Common myeloid progenitor, CD34-positive (primary cell): ENCODE measurements at regions not wholly inside any gene's neighbourhood (a gene's known extent, or its start where the extent isn't known, plus 50 kb on each side); places are given as distances from the start of the nearest gene placed in this dataset.

Source experiments
- CTCF ChIA-PET: fragments of 350-600 bp; sonication (Branson Sonifier 250); formaldehyde crosslinking; loops from one replicate; lab custom pipeline; 2021; ENCODE audit warnings: antibody characterized with exemption; lab: Charles Lee
- POLR2A ChIA-PET: fragments of 350-600 bp; sonication (Branson Sonifier 250); formaldehyde crosslinking; loops from one replicate; lab custom pipeline; 2021; ENCODE audit warnings: antibody characterized with exemption; lab: Charles Lee
- DNase-seq, 3 donors: peaks; one replicate each; pipeline versions ENCODE4 v3.0.0 to v3.0.0-alpha.2; 2013
- H3K27ac ChIP-seq, 2 experiments: 1 replicate in 1 of 2; 2 replicates in 1 of 2; pipeline ENCODE4 v1.7.0; 2013; ENCODE audit warnings: inconsistent platforms in 2 of 2, low read length in 2 of 2, mild to moderate bottlenecking in 2 of 2, low read depth in 1 of 2, moderate library complexity in 1 of 2; ENCODE audit not compliant: severe bottlenecking in 2 of 2, insufficient read depth in 1 of 2, poor library complexity in 1 of 2
- H3K27me3 ChIP-seq, 5 experiments: replicated peaks in 2 of 5; 1 replicate in 3 of 5; 2 replicates in 2 of 5; pipeline versions ENCODE4 v1.6.1 to v1.7.0; 2013; ENCODE audit warnings: low read length in 4 of 5, mild to moderate bottlenecking in 2 of 5, moderate library complexity in 2 of 5, inconsistent platforms in 1 of 5; ENCODE audit not compliant: insufficient read depth in 5 of 5, control insufficient read depth in 4 of 5
- H3K36me3 ChIP-seq, 4 experiments: 1 replicate in 2 of 4; 2 replicates in 2 of 4; pipeline versions ENCODE4 v1.6.1 to v1.7.0; 2013; ENCODE audit warnings: low read length in 3 of 4, control low read depth in 1 of 4, mild to moderate bottlenecking in 1 of 4; ENCODE audit not compliant: control insufficient read depth in 4 of 4, insufficient read depth in 4 of 4
- H3K4me1 ChIP-seq, 4 experiments: 1 replicate in 3 of 4; 2 replicates in 1 of 4; pipeline versions ENCODE4 v1.6.1 to v1.7.1; 2013; ENCODE audit warnings: low read length in 3 of 4, mild to moderate bottlenecking in 3 of 4, control low read depth in 1 of 4, inconsistent platforms in 1 of 4, moderate library complexity in 1 of 4; ENCODE audit not compliant: control insufficient read depth in 4 of 4, insufficient read depth in 4 of 4; ENCODE audit errors: control extremely low read depth in 1 of 4
- H3K4me3 ChIP-seq, 7 experiments: 1 replicate in 4 of 7; 2 replicates in 3 of 7; pipeline versions ENCODE4 v1.5.1 to v1.7.0; 2013; ENCODE audit warnings: mild to moderate bottlenecking in 7 of 7, low read length in 6 of 7, moderate library complexity in 6 of 7, inconsistent platforms in 2 of 7, low read depth in 2 of 7, control low read depth in 1 of 7; ENCODE audit not compliant: insufficient read depth in 4 of 7, control insufficient read depth in 1 of 7; ENCODE audit errors: extremely low read depth in 1 of 7
- H3K9me3 ChIP-seq, 5 experiments: 1 replicate in 4 of 5; 2 replicates in 1 of 5; pipeline versions ENCODE4 v1.6.1 to v1.7.1; 2013; ENCODE audit warnings: low read length in 4 of 5, mild to moderate bottlenecking in 2 of 5, inconsistent platforms in 1 of 5, low read depth in 1 of 5, moderate library complexity in 1 of 5; ENCODE audit not compliant: control insufficient read depth in 4 of 5, insufficient read depth in 2 of 5; ENCODE audit errors: control extremely low read depth in 1 of 5
- WGBS: methylation state at CpG from one replicate; pipeline ENCODE4 v1.1.5; 2013; ENCODE audit not compliant: insufficient coverage; 5-methylcytosine and 5-hydroxymethylcytosine counted together

DNA sequence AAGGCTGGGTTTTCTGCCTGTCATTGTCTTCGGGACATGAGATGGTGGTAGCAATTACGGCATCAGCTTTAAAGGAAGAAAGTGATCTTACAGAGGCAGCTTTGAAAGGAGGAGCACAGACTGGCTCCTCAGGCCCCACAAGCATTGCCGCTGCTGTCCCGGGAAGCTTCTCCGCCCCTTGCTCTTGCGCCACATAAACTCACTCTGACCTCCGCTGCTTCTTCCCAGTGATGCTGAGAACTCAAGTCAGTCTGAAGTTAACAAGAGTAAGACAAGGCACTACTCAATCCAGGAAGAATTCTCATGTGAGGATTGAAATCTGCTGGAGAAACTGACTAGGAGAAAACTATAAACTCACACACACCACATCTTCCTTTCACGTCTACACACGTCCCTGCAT lies 112.4 kb upstream of the RIOK3 start:
- peaks cover 0 to 5% (median 1%) of the 10 kb centered on the region in 4 experiments for H3K36me3 ChIP-seq
- no peaks in the 10 kb centered on the region for H3K9me3 ChIP-seq
- no peak overlapping the region for H3K27ac ChIP-seq
- POLR2A ChIA-PET, result no interaction called here
- no peak for DNase-seq
- no peak overlapping the region for H3K4me3 ChIP-seq
- 97% methylated on average over 5 of the region's 9 CpGs for WGBS
- H3K27me3 ChIP-seq, result no peaks in the 10 kb centered on the region
- CTCF ChIA-PET, result no interaction called here
- H3K4me1 ChIP-seq, result no peaks in the 10 kb centered on the region

DNA sequence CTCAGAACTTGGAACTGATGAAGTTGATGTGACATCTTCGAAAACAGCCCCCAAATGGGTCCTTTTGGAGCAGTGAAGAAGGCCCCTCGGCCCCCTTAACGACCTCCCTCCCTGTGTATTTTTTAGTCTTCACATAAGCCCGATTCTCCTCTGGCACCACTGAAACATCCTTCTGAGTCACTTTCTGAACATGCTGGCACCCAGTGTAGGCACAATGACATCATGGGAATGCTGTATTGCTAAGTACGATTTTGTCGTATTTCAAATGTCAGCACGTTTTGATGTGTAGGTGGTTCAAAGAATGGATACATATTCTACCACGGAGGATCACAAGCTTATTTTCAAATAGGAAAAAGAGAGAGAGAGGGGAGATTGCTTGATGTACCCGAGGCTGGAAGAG lies 111.7 kb upstream of the RIOK3 start:
- no peak for DNase-seq
- no peaks in the 10 kb centered on the region for H3K27me3 ChIP-seq
- ChIA-PET CTCF (interaction anchor here (0.9 kb wide), 1 partner anchor 210 kb away, joined by 3 read pairs; no protein-coding TSS in a partner anchor), POLR2A (no interaction called here)
- 97% methylated on average over 8 of the region's 9 CpGs for WGBS
- H3K9me3 ChIP-seq, result no peaks in the 10 kb centered on the region
- peaks cover 0 to 5% (median 1%) of the 10 kb centered on the region in 4 experiments for H3K36me3 ChIP-seq
- no peak overlapping the region for H3K27ac ChIP-seq
- no peak overlapping the region for H3K4me3 ChIP-seq
- no peaks in the 10 kb centered on the region for H3K4me1 ChIP-seq

DNA sequence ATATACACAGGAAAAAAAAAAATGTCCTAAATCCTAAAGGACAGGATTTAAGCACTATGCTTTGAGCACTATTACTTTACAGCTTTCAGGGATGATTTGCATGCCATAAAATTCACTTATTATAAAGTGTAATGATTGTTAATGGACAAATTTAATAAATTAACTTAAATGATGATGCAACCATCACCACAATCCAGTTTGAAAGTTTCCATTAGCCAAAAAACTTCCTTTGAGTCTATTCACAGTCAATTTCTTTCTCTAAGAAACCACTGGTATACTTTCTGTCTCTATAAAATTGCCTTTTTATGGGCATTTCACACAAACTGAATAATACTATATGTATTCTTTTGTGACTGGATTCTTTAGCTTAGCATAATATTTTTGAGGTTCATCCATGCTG lies 111.1 kb upstream of the RIOK3 start:
- no peak overlapping the region for H3K27ac ChIP-seq
- CTCF ChIA-PET, result interaction anchor here (0.9 kb wide), 1 partner anchor 210 kb away, joined by 3 read pairs; no protein-coding TSS in a partner anchor
- POLR2A ChIA-PET, result no interaction called here

DNA sequence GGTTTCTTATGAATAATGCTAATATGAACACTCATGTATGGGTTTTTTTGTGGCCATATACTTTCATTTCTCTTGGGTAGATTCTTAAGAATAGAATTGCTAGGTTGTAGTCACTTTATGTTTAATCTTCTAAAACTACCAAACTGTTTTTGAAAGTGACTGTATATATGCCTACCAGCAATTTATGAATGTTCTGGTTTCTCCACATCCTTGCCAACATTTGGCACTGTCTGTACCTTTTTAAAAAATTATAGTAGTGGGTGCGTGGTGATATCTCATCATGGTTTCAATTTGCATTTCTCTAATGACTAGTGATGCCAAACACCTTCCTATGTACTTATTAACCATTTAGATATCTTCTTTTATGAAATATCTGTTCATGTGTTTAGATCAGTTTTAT lies 110.6 kb upstream of the RIOK3 start:
- no peaks in the 10 kb centered on the region for H3K4me1 ChIP-seq
- H3K9me3 ChIP-seq, result no peaks in the 10 kb centered on the region
- no peaks in the 10 kb centered on the region for H3K27me3 ChIP-seq
- POLR2A ChIA-PET, result no interaction called here
- H3K4me3 ChIP-seq, result no peak overlapping the region
- CTCF ChIA-PET, result interaction anchor here (0.9 kb wide), 1 partner anchor 211 kb away, joined by 3 read pairs; no protein-coding TSS in a partner anchor
- H3K36me3 ChIP-seq, result peaks cover 0 to 5% (median 1%) of the 10 kb centered on the region in 4 experiments
- no peak for DNase-seq
- no peak overlapping the region for H3K27ac ChIP-seq
- no CpG with 5 or more reads among the region's 1 CpG for WGBS

More for the DNA sequence above, 111.1 kb upstream of the RIOK3 start:
- Histone ChIP-seq H3K36me3 (peaks cover 0 to 5% (median 1%) of the 10 kb centered on the region in 4 experiments), H3K27me3 (no peaks in the 10 kb centered on the region), H3K4me3 (no peak overlapping the region), H3K9me3 (no peaks in the 10 kb centered on the region), H3K4me1 (no peaks in the 10 kb centered on the region)
- DNase-seq, result no peak

DNA sequence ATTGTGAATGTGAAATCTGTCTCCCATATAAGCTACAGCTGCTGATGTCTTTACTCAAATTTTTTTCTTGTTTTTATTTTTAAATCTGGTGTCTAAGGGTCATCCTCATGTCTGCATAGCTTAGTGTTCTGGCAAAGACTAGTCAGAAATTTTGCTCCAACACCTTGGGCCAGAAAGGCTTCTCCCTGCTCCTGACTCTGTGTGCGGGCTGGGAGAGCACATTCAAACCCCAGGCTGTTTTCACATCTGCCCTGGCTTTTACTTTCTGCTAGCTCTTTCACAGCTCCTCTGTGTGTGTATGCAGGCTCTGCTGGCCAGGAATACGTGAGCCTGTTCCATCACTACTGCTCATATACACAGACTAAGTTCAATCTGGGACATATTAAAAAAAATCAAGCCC lies 102.9 kb upstream of the RIOK3 start:
- Histone ChIP-seq H3K36me3 (peaks cover 5 to 17% (median 8%) of the 10 kb centered on the region in 4 experiments), H3K4me1 (peaks cover 0 to 18% (median 10%) of the 10 kb centered on the region in 4 experiments), H3K27me3 (no peaks in the 10 kb centered on the region), H3K4me3 (no peak overlapping the region), H3K9me3 (peaks cover 0 to 11% (median 2%) of the 10 kb centered on the region in 5 experiments), H3K27ac (no peak overlapping the region)
- ChIA-PET CTCF (interaction anchor here (1.0 to 1.2 kb wide), 2 partner anchors 10 to 26 kb away, joined by 3 read pairs; no protein-coding TSS in a partner anchor), POLR2A (no interaction called here)
- no peak for DNase-seq
- 100% methylated on average over 2 of the region's 2 CpGs for WGBS

DNA sequence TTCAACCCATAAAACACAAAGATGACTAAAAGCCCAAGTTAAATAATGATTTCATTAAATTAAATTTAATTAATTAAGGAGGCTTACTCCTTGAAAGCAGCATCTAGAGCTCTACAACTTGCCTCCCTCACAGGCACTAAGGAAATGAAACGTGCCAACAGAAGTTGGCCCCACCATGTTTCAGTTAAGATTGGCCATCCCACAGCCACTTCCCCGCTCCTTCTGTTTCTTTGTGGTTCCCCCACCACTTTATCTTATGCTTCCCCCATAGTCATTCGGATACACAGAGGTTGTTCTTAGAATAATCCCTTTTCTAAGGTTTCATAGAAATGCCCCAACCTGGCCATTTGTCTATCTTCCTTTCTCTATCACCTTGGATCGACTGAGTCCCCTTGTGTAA lies 101.6 kb upstream of the RIOK3 start:
- Histone ChIP-seq H3K27ac (peak overlapping the region in 1 of 2 experiments; percentile 27), H3K4me3 (no peak overlapping the region), H3K36me3 (peaks cover 5 to 17% (median 8%) of the 10 kb centered on the region in 4 experiments), H3K4me1 (peaks cover 0 to 31% (median 17%) of the 10 kb centered on the region in 4 experiments), H3K27me3 (no peaks in the 10 kb centered on the region), H3K9me3 (peaks cover 0 to 11% (median 2%) of the 10 kb centered on the region in 5 experiments)
- 10% methylated on average over 4 of the region's 4 CpGs for WGBS
- peak in 2 of 3 donors; percentile 55 to 65 for DNase-seq
- CTCF ChIA-PET, result interaction anchor here (1.0 to 1.9 kb wide), 3 partner anchors 12 to 221 kb away, joined by 3 to 6 read pairs (median 4); no protein-coding TSS in a partner anchor
- POLR2A ChIA-PET, result no interaction called here

DNA sequence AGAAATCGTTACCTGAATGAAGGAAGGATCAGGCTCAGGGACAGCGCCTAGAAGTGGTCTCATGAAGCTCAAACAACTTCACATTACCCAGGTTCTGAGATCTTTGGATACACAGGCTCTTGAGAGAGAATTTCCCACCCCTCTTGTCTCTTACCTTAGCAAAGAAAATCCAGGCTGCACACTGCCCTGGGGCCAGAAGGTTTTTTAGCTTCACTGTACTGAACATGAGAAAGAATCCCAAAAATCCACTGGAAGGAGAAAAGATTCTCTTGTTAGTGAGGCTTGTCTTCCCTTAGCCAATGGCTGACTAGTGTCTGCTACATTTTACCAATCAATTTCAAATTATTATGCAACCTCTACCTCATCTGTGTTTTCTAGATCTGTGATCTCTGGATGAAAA lies 101.0 kb upstream of the RIOK3 start:
- Histone ChIP-seq H3K36me3 (peaks cover 5 to 17% (median 8%) of the 10 kb centered on the region in 4 experiments), H3K27ac (no peak overlapping the region), H3K9me3 (peaks cover 0 to 11% (median 2%) of the 10 kb centered on the region in 5 experiments), H3K4me3 (no peak overlapping the region), H3K4me1 (peaks cover 0 to 36% (median 19%) of the 10 kb centered on the region in 4 experiments), H3K27me3 (no peaks in the 10 kb centered on the region)
- POLR2A ChIA-PET, result no interaction called here
- CTCF ChIA-PET, result interaction anchor here (1.0 to 1.9 kb wide), 4 partner anchors 13 to 221 kb away, joined by 3 to 6 read pairs (median 4); no protein-coding TSS in a partner anchor
- WGBS, result 80% methylated on average over 1 of the region's 2 CpGs
- no peak for DNase-seq
